Lung (tissue), 11 donors: ENCODE measurements at regions not wholly inside any gene's neighbourhood (a gene's known extent, or its start where the extent isn't known, plus 50 kb on each side); places are given as distances from the start of the nearest gene placed in this dataset.

Experiments used
- ATAC-seq: fragments of 200-7000 bp; cut with Tn5 transposase; one replicate; pipeline ENCODE4 v1.9.1; 2020; ENCODE audit warnings: moderate number of reproducible peaks; ENCODE audit not compliant: insufficient read depth, low FRiP score
- DNase-seq, 3 donors: peaks; one replicate each; pipeline ENCODE4 v3.0.0-alpha.2; 2013 to 2017
- H3K27ac ChIP-seq, 2 donors: one replicate each; pipeline ENCODE4 v1.5.1; 2013; ENCODE audit warnings: mild to moderate bottlenecking in 2 of 2, moderate library complexity in 2 of 2, control low read depth in 1 of 2, inconsistent platforms in 1 of 2, low read depth in 1 of 2, low read length in 1 of 2
- H3K27me3 ChIP-seq, 3 donors: one replicate each; pipeline ENCODE4 v1.5.1; 2013; ENCODE audit warnings: low read length in 2 of 3; ENCODE audit not compliant: control insufficient read depth in 3 of 3, insufficient read depth in 3 of 3
- H3K36me3 ChIP-seq, 4 donors: one replicate each; pipeline ENCODE4 v1.5.1; 2013; ENCODE audit warnings: low read length in 4 of 4, mild to moderate bottlenecking in 1 of 4, moderate library complexity in 1 of 4; ENCODE audit not compliant: control insufficient read depth in 4 of 4, insufficient read depth in 4 of 4
- H3K4me1 ChIP-seq, 5 donors: one replicate each; pipeline ENCODE4 v1.5.1; 2013; ENCODE audit warnings: low read length in 5 of 5, mild to moderate bottlenecking in 2 of 5, moderate library complexity in 1 of 5; ENCODE audit not compliant: control insufficient read depth in 5 of 5, insufficient read depth in 5 of 5
- H3K4me3 ChIP-seq: one replicate; pipeline ENCODE4 v1.5.1; 2013; ENCODE audit warnings: mild to moderate bottlenecking, control low read depth, moderate library complexity
- H3K9ac ChIP-seq, 2 donors: one replicate each; pipeline ENCODE4 v1.5.1; 2013; ENCODE audit warnings: low read length in 2 of 2, control low read depth in 1 of 2; ENCODE audit not compliant: insufficient read depth in 1 of 2
- H3K9me3 ChIP-seq, 4 donors: one replicate each; pipeline ENCODE4 v1.5.1; 2013; ENCODE audit warnings: low read length in 3 of 4, mild to moderate bottlenecking in 1 of 4, moderate library complexity in 1 of 4; ENCODE audit not compliant: control insufficient read depth in 4 of 4, insufficient read depth in 3 of 4
- CTCF ChIP-seq: IDR thresholded peaks from 2 replicates; pipeline ENCODE4 v1.5.1; 2012; ENCODE audit warnings: mild to moderate bottlenecking; ENCODE audit errors: control extremely low read depth, extremely low read depth
- WGBS, 2 donors: extraction: QIAGEN DNeasy Blood & Tissue Kit; methylation state at CpG; one replicate each; pipeline ENCODE4 v1.1.7; 2013; 5-methylcytosine and 5-hydroxymethylcytosine counted together
- donor health status: control.
- donor health status: control.
- donor health status: Bipolar disorder and iron deficiency.
- donor health status: healthy.
- donor health status: DM: yes; HTN: yes; CAD: no.

GRCh38 chr12:19808371-19808770 is 369.1 kb downstream of the AEBP2 start:
- WGBS, 2 donors: 85 to 94% methylated on average over 2 of the region's 2 CpGs
- Histone ChIP-seq H3K36me3 (no peaks in the 10 kb centered on the region), H3K27me3 (no peaks in the 10 kb centered on the region), H3K4me1 (no peaks in the 10 kb centered on the region), H3K9ac (no peak overlapping the region), H3K9me3 (no peaks in the 10 kb centered on the region), H3K4me3 (no peak overlapping the region), H3K27ac (no peak overlapping the region)
- DNase-seq (no peak), ATAC-seq (no peak)
- TF ChIP-seq CTCF: no peak

GRCh38 chr12:19810213-19810612 is 370.9 kb downstream of the AEBP2 start:
- no peaks in the 10 kb centered on the region for H3K27me3 ChIP-seq
- no peak for ATAC-seq

GRCh38 chr12:19811922-19812321 is 372.6 kb downstream of the AEBP2 start:
- Histone ChIP-seq H3K27me3 (no peaks in the 10 kb centered on the region), H3K4me1 (no peaks in the 10 kb centered on the region), H3K36me3 (no peaks in the 10 kb centered on the region), H3K9me3 (peaks cover 0 to 3% (median 0%) of the 10 kb centered on the region in 4 donors), H3K9ac (no peak overlapping the region), H3K27ac (no peak overlapping the region), H3K4me3 (no peak overlapping the region)
- no peak for ATAC-seq
- WGBS, 2 donors: 86 to 95% methylated on average over 3 of the region's 3 CpGs
- no peak for TF ChIP-seq CTCF
- no peak for DNase-seq

More at GRCh38 chr12:19810213-19810612, 370.9 kb downstream of the AEBP2 start:
- Histone ChIP-seq H3K36me3 (no peaks in the 10 kb centered on the region), H3K4me1 (no peaks in the 10 kb centered on the region), H3K27ac (no peak overlapping the region), H3K9ac (no peak overlapping the region), H3K9me3 (peaks cover 0 to 3% (median 0%) of the 10 kb centered on the region in 4 donors), H3K4me3 (no peak overlapping the region)
- no peak for TF ChIP-seq CTCF
- no peak for DNase-seq
- 63 to 72% methylated on average over 1 of the region's 1 CpG for WGBS, 2 donors

- WGBS, 2 donors: 64 to 76% methylated on average over 4 of the region's 4 CpGs
- DNase-seq (peak; percentile 28 to 81 (median 74)), ATAC-seq (peak; percentile 58)
- H3K27ac ChIP-seq: no peak overlapping the region
- H3K27me3 ChIP-seq: no peaks in the 10 kb centered on the region
- no peak overlapping the region for H3K9ac ChIP-seq
- H3K36me3 ChIP-seq: no peaks in the 10 kb centered on the region
- H3K9me3 ChIP-seq: peaks cover 0 to 3% (median 0%) of the 10 kb centered on the region in 4 donors
- H3K4me1 ChIP-seq: peaks cover 0 to 10% (median 0%) of the 10 kb centered on the region in 5 donors
- no peak overlapping the region for H3K4me3 ChIP-seq
- TF ChIP-seq CTCF: no peak
Measured at GRCh38 chr12:19819231-19819630, 379.9 kb downstream of the AEBP2 start.
